Gastroesophageal sphincter (tissue), 3 donors: ENCODE measurements at regions not wholly inside any gene's neighbourhood (a gene's known extent, or its start where the extent isn't known, plus 50 kb on each side); places are given as distances from the start of the nearest gene placed in this dataset.

Experiments
- CTCF ChIP-seq, 4 experiments: fragments of 200-600 bp in 2 of 4; fragments of 450-650 bp in 2 of 4; sonication (generic) in 1 of 4; IDR thresholded peaks; one replicate each; pipeline ENCODE4 v1.5.1; 2017 to 2019; ENCODE audit warnings: antibody characterized with exemption in 4 of 4, mild to moderate bottlenecking in 2 of 4, moderate library complexity in 2 of 4
- POLR2AphosphoS5 ChIP-seq: sonication (generic); formaldehyde crosslinking; IDR thresholded peaks from one replicate; pipeline ENCODE4 v1.6.1; 2017; ENCODE audit warnings: antibody characterized with exemption

DNA sequence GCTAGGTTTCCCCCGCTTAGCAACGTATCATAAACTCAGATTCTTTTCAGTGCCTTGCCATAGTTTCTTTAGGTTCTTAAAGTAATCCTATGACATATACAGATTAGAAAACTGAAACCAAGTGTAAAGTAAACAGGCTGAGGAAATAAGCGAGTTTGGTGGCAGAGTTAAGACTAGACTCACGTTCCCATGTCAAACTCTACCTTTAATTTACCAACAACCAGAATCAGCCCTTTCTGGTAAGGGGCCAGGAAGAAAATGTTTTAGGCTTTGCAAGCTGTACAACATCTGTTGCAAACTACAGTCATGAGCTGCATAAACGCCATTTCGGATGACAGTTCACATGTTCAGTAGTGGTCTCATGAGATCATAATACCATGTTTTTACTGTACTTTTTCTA lies 128.0 kb upstream of the PRICKLE2 start:
- no peak for TF ChIP-seq CTCF (IDR thresholded peaks at IDR 0.05)
- TF ChIP-seq POLR2AphosphoS5: peak; percentile 32
